Adipocyte (in vitro differentiated cells): ENCODE measurements at regions not wholly inside any gene's neighbourhood (a gene's known extent, or its start where the extent isn't known, plus 50 kb on each side); places are given as distances from the start of the nearest gene placed in this dataset.

ENCODE experiments used
- DNase-seq: peaks from one replicate; pipeline ENCODE4 v3.0.0-alpha.2; 2015; ENCODE audit warnings: low read depth
- H3K27me3 ChIP-seq: replicated peaks from 2 replicates; pipeline ENCODE4 v1.7.0; 2013; ENCODE audit warnings: mild to moderate bottlenecking, low read length, moderate library complexity; ENCODE audit not compliant: control insufficient read depth, insufficient read depth
- H3K36me3 ChIP-seq: 2 replicates; pipeline ENCODE4 v1.7.0; 2013; ENCODE audit warnings: low read length, mild to moderate bottlenecking, moderate library complexity; ENCODE audit not compliant: control insufficient read depth, insufficient read depth, severe bottlenecking
- H3K4me1 ChIP-seq: 2 replicates; pipeline ENCODE4 v1.7.0; 2013; ENCODE audit warnings: mild to moderate bottlenecking, low read length, moderate library complexity; ENCODE audit not compliant: control insufficient read depth, insufficient read depth
- H3K4me3 ChIP-seq: 2 replicates; pipeline ENCODE4 v1.7.0; 2013; ENCODE audit warnings: mild to moderate bottlenecking, low read length, moderate library complexity
- H3K9ac ChIP-seq: 2 replicates; pipeline ENCODE4 v1.7.0; 2013; ENCODE audit warnings: mild to moderate bottlenecking, low read length, moderate library complexity
- H3K9me3 ChIP-seq: 2 replicates; pipeline ENCODE4 v1.7.0; 2013; ENCODE audit warnings: mild to moderate bottlenecking, low read length, moderate library complexity; ENCODE audit not compliant: control insufficient read depth

- H3K9ac ChIP-seq, result peak overlapping the region; percentile 19
- H3K4me3 ChIP-seq, result no peak overlapping the region
- no peaks in the 10 kb centered on the region for H3K9me3 ChIP-seq
- H3K4me1 ChIP-seq, result peaks cover 41% of the 10 kb centered on the region
- H3K36me3 ChIP-seq, result no peaks in the 10 kb centered on the region
- no peaks in the 10 kb centered on the region for H3K27me3 ChIP-seq
- DNase-seq, result no peak
Observed at GRCh38 chr15:35305031-35305550, 220.0 kb upstream of the NANOGP8 start.

- Histone ChIP-seq H3K27me3 (no peaks in the 10 kb centered on the region), H3K4me3 (no peak overlapping the region), H3K9me3 (no peaks in the 10 kb centered on the region), H3K9ac (no peak overlapping the region), H3K36me3 (no peaks in the 10 kb centered on the region), H3K4me1 (peaks cover 34% of the 10 kb centered on the region)
- no peak for DNase-seq
Observed at GRCh38 chr15:35304389-35304788, 219.3 kb upstream of the NANOGP8 start.

GRCh38 chr15:35302334-35302733, 217.2 kb upstream of the NANOGP8 start:
- peaks cover 21% of the 10 kb centered on the region for H3K4me1 ChIP-seq
- H3K9ac ChIP-seq, result no peak overlapping the region
- H3K4me3 ChIP-seq, result no peak overlapping the region
- H3K36me3 ChIP-seq, result no peaks in the 10 kb centered on the region
- no peaks in the 10 kb centered on the region for H3K27me3 ChIP-seq
- no peak for DNase-seq
- no peaks in the 10 kb centered on the region for H3K9me3 ChIP-seq

GRCh38 chr15:35301088-35301487, 216.0 kb upstream of the NANOGP8 start:
- Histone ChIP-seq H3K9ac (no peak overlapping the region), H3K27me3 (no peaks in the 10 kb centered on the region), H3K36me3 (no peaks in the 10 kb centered on the region), H3K9me3 (no peaks in the 10 kb centered on the region), H3K4me1 (peaks cover 8% of the 10 kb centered on the region), H3K4me3 (no peak overlapping the region)
- DNase-seq, result no peak

- Histone ChIP-seq H3K36me3 (no peaks in the 10 kb centered on the region), H3K27me3 (no peaks in the 10 kb centered on the region), H3K9me3 (no peaks in the 10 kb centered on the region), H3K4me1 (peaks cover under 1% of the 10 kb centered on the region), H3K9ac (no peak overlapping the region), H3K4me3 (no peak overlapping the region)
- DNase-seq, result no peak
Observed at GRCh38 chr15:35299059-35299735, 214.1 kb upstream of the NANOGP8 start.

GRCh38 chr15:35298509-35298908, 213.4 kb upstream of the NANOGP8 start:
- peaks cover 8% of the 10 kb centered on the region for H3K4me1 ChIP-seq
- no peaks in the 10 kb centered on the region for H3K27me3 ChIP-seq
- no peak overlapping the region for H3K4me3 ChIP-seq
- H3K36me3 ChIP-seq, result no peaks in the 10 kb centered on the region
- no peak for DNase-seq
- no peak overlapping the region for H3K9ac ChIP-seq
- H3K9me3 ChIP-seq, result no peaks in the 10 kb centered on the region

- Histone ChIP-seq H3K4me3 (no peak overlapping the region), H3K4me1 (peaks cover 26% of the 10 kb centered on the region), H3K9ac (peak overlapping the region; percentile 35), H3K9me3 (no peaks in the 10 kb centered on the region), H3K36me3 (no peaks in the 10 kb centered on the region), H3K27me3 (no peaks in the 10 kb centered on the region)
- peak; percentile 38 for DNase-seq
Observed at GRCh38 chr15:35293353-35294130, 208.4 kb upstream of the NANOGP8 start.

GRCh38 chr15:35290301-35290721, 205.2 kb upstream of the NANOGP8 start:
- H3K27me3 ChIP-seq, result no peaks in the 10 kb centered on the region
- no peak overlapping the region for H3K4me3 ChIP-seq
- no peaks in the 10 kb centered on the region for H3K36me3 ChIP-seq
- DNase-seq, result no peak
- H3K4me1 ChIP-seq, result peaks cover 26% of the 10 kb centered on the region
- H3K9me3 ChIP-seq, result no peaks in the 10 kb centered on the region
- H3K9ac ChIP-seq, result no peak overlapping the region

GRCh38 chr15:35289024-35289617, 204.0 kb upstream of the NANOGP8 start:
- Histone ChIP-seq H3K4me1 (peaks cover 24% of the 10 kb centered on the region), H3K36me3 (no peaks in the 10 kb centered on the region), H3K9ac (peak overlapping the region; percentile 55), H3K4me3 (no peak overlapping the region), H3K9me3 (no peaks in the 10 kb centered on the region), H3K27me3 (no peaks in the 10 kb centered on the region)
- peak; percentile 88 for DNase-seq

GRCh38 chr15:35288580-35288979, 203.5 kb upstream of the NANOGP8 start:
- Histone ChIP-seq H3K27me3 (no peaks in the 10 kb centered on the region), H3K4me1 (peaks cover 19% of the 10 kb centered on the region), H3K9me3 (no peaks in the 10 kb centered on the region), H3K36me3 (no peaks in the 10 kb centered on the region), H3K9ac (peak overlapping the region; percentile 20), H3K4me3 (no peak overlapping the region)
- no peak for DNase-seq

- no peak overlapping the region for H3K9ac ChIP-seq
- DNase-seq, result no peak
- H3K9me3 ChIP-seq, result no peaks in the 10 kb centered on the region
- no peaks in the 10 kb centered on the region for H3K36me3 ChIP-seq
- H3K4me1 ChIP-seq, result peaks cover 4% of the 10 kb centered on the region
- H3K4me3 ChIP-seq, result no peak overlapping the region
- H3K27me3 ChIP-seq, result no peaks in the 10 kb centered on the region
Observed at GRCh38 chr15:35286721-35287120, 201.6 kb upstream of the NANOGP8 start.
